HepG2 (cell line): ENCODE measurements at regions not wholly inside any gene's neighbourhood (a gene's known extent, or its start where the extent isn't known, plus 50 kb on each side); places are given as distances from the start of the nearest gene placed in this dataset.

Experiments used
- ATAC-seq: fragments of 200-7000 bp; cut with Tn5 transposase; 3 replicates; pipeline ENCODE4 v1.9.1; 2020; ENCODE audit warnings: mild to moderate bottlenecking, moderate library complexity
- BruUV-seq: library from RNA; stranded (reverse); fragments of 400-500 nt; replicated peaks from 2 replicates; lab custom pipeline; 2021; lab: Mats Ljungman, UMichigan
- CTCF ChIA-PET: fragments of 300-600 bp; formaldehyde crosslinking; extraction: SDS; loops from one replicate; lab custom pipeline; 2021; ENCODE audit warnings: low total read pairs, inconsistent platforms, low intra/inter-chr PET ratio; lab: Yijun Ruan, JAX
- POLR2A ChIA-PET: fragments of 350-600 bp; sonication (Branson Sonifier 250); formaldehyde crosslinking; loops from one replicate; lab custom pipeline; 2020; ENCODE audit warnings: antibody characterized with exemption, inconsistent platforms; lab: Yijun Ruan, JAX
- DNase-seq: peaks from one replicate; pipeline ENCODE4 v3.0.0-alpha.2; 2015; ENCODE audit warnings: low spot score
- FAIRE-seq: peaks from 3 replicates; lab custom pipeline; 2011; peaks lifted over from hg19 to GRCh38; lab: Jason Lieb, UNC
- H2AFZ ChIP-seq: one replicate; pipeline ENCODE4 v1.6.1; 2011; ENCODE audit warnings: low read length, inconsistent platforms
- H3K27ac ChIP-seq: fragments of 300-600 bp; 3 replicates; pipeline ENCODE4 v1.8.0; 2011; ENCODE audit warnings: mixed run types, mild to moderate bottlenecking, mixed read lengths, low read length, inconsistent platforms; ENCODE audit not compliant: insufficient read depth; ENCODE audit errors: extremely low read length
- H3K27me3 ChIP-seq, 2 experiments: fragments of 200-600 bp in 1 of 2; 2 replicates in 1 of 2; 3 replicates in 1 of 2; pipeline versions ENCODE4 v1.6.0 to v1.8.0; 2011; ENCODE audit warnings: low read length in 2 of 2, mild to moderate bottlenecking in 2 of 2, moderate library complexity in 2 of 2, inconsistent platforms in 1 of 2; ENCODE audit not compliant: insufficient read depth in 2 of 2, control insufficient read depth in 1 of 2
- H3K36me3 ChIP-seq, 2 experiments: fragments of 200-600 bp in 1 of 2; replicated peaks in 1 of 2; 2 replicates in 1 of 2; 3 replicates in 1 of 2; pipeline versions ENCODE4 v1.5.1 to v1.8.0; 2011; ENCODE audit warnings: low read length in 2 of 2, inconsistent platforms in 1 of 2; ENCODE audit not compliant: insufficient read depth in 2 of 2, control insufficient read depth in 1 of 2
- H3K4me1 ChIP-seq: 2 replicates; pipeline ENCODE4 v1.5.1; 2012; ENCODE audit warnings: low read length, inconsistent platforms; ENCODE audit not compliant: insufficient read depth
- H3K4me2 ChIP-seq: 2 replicates; pipeline ENCODE4 v1.6.0; 2011; ENCODE audit warnings: low read depth, low read length, inconsistent platforms
- H3K4me3 ChIP-seq, 3 experiments: fragments of 200-600 bp in 1 of 3; sonication (generic), shearing (Covaris generic) in 1 of 3; replicated peaks in 1 of 3; 2 replicates each; pipeline ENCODE4 v1.5.1; 2011 to 2016; ENCODE audit warnings: low read length in 3 of 3, inconsistent platforms in 2 of 3, low read depth in 2 of 3, mild to moderate bottlenecking in 2 of 3, control low read depth in 1 of 3, mixed read lengths in 1 of 3; ENCODE audit not compliant: insufficient read depth in 1 of 3
- H3K79me2 ChIP-seq: one replicate; pipeline ENCODE4 v1.6.1; 2011; ENCODE audit warnings: low read length, inconsistent platforms; ENCODE audit not compliant: insufficient read depth
- H3K9ac ChIP-seq: 2 replicates; pipeline ENCODE4 v1.6.0; 2011; ENCODE audit warnings: mild to moderate bottlenecking, low read depth, low read length, inconsistent platforms; ENCODE audit not compliant: insufficient read depth
- H3K9me3 ChIP-seq: 2 replicates; pipeline ENCODE4 v1.5.1; 2012; ENCODE audit warnings: mild to moderate bottlenecking, low read length
- H4K20me1 ChIP-seq: 2 replicates; pipeline ENCODE4 v1.6.0; 2011; ENCODE audit warnings: inconsistent platforms, mild to moderate bottlenecking, low read length, moderate library complexity; ENCODE audit not compliant: insufficient read depth
- CEBPG ChIP-seq: IDR thresholded peaks from 2 replicates; pipeline ENCODE4 v1.6.1; 2016
- DDIT3 ChIP-seq: sonication (generic); formaldehyde crosslinking; IDR thresholded peaks from 2 replicates; pipeline ENCODE4 v1.4.0; 2020; ENCODE audit warnings: mild to moderate bottlenecking, missing genetic modification reagents
- MAX ChIP-seq: IDR thresholded peaks from 2 replicates; pipeline ENCODE4 v1.6.1; 2012; ENCODE audit warnings: inconsistent platforms
- NCOA2 ChIP-seq: sonication (generic); formaldehyde crosslinking; IDR thresholded peaks from 2 replicates; pipeline ENCODE4 v1.8.0; 2022; ENCODE audit warnings: inconsistent platforms
- NR1H2 ChIP-seq: sonication (generic); formaldehyde crosslinking; IDR thresholded peaks from 2 replicates; pipeline ENCODE4 v1.8.1; 2022; ENCODE audit warnings: low read depth, missing genetic modification reagents, borderline replicate concordance
- REXO4 ChIP-seq: sonication (generic); formaldehyde crosslinking; IDR thresholded peaks from 2 replicates; pipeline ENCODE4 v1.8.0; 2022; ENCODE audit warnings: missing genetic modification reagents, mild to moderate bottlenecking, borderline replicate concordance
- ZNF670 ChIP-seq: sonication (generic); formaldehyde crosslinking; IDR thresholded peaks from 2 replicates; pipeline ENCODE4 v1.8.0; 2022; ENCODE audit warnings: mild to moderate bottlenecking, missing genetic modification reagents, borderline replicate concordance
- WGBS: methylation state at CpG from one replicate; pipeline ENCODE4 v1.1.6; 2017; ENCODE audit warnings: low lambda C conversion rate; 5-methylcytosine and 5-hydroxymethylcytosine counted together
- in situ Hi-C: cut with HindIII; loops from 2 replicates; pipeline ENCODE4 v1.10.0; 2017; ENCODE audit warnings: low pct_unique_long_range_greater_than_20kb; ENCODE audit not compliant: extremely low pct_ligation_motif_present
- intact Hi-C: fragments of 100-400 bp; cut with micrococcal nuclease; formaldehyde crosslinking; loops from one replicate; pipeline ENCODE4 v1.10.0; 2022; ENCODE audit not compliant: unreplicated experiment

GRCh38 chr2:238703436-238703835, 144.4 kb upstream of the TWIST2 start:
- Histone ChIP-seq H3K4me3 (no peak overlapping the region), H3K27me3 (peaks cover 0 to 50% of the 10 kb centered on the region in 2 experiments; a peak in 4 of 5 replicates), H3K9ac (no peak overlapping the region), H3K27ac (no peak overlapping the region), H2AFZ (no peak overlapping the region), H3K36me3 (no peaks in the 10 kb centered on the region), H4K20me1 (no peaks in the 10 kb centered on the region), H3K79me2 (no peaks in the 10 kb centered on the region), H3K4me2 (no peak overlapping the region), H3K4me1 (no peaks in the 10 kb centered on the region), H3K9me3 (no peaks in the 10 kb centered on the region)
- FAIRE-seq: no peak
- TF ChIP-seq ZNF670 (CRISPR knock-in tag): no peak
- no peak for ATAC-seq
- ChIA-PET CTCF (no interaction called here), POLR2A (no interaction called here)
- DNase-seq: no peak
- intact Hi-C loops: no loop called here
- 44% methylated on average over 9 of the region's 9 CpGs for WGBS
- in situ Hi-C loops: no loop called here
- no TSS peak for BruUV-seq

- POLR2A ChIA-PET: no interaction called here
- no peaks in the 10 kb centered on the region for H3K79me2 ChIP-seq
Observed at GRCh38 chr2:238704471-238705225, 143.2 kb upstream of the TWIST2 start.

More at GRCh38 chr2:238704471-238705225, 143.2 kb upstream of the TWIST2 start:
- Histone ChIP-seq H3K27me3 (peaks cover 0 to 44% of the 10 kb centered on the region in 2 experiments; a peak in 4 of 5 replicates), H3K9me3 (no peaks in the 10 kb centered on the region), H3K4me3 (no peak overlapping the region), H4K20me1 (no peaks in the 10 kb centered on the region), H3K36me3 (no peaks in the 10 kb centered on the region), H3K27ac (no peak overlapping the region), H3K9ac (no peak overlapping the region), H3K4me2 (no peak overlapping the region), H3K4me1 (no peaks in the 10 kb centered on the region), H2AFZ (no peak overlapping the region)
- in situ Hi-C loops (no loop called here), intact Hi-C loops (no loop called here)
- no TSS peak for BruUV-seq
- CTCF ChIA-PET: no interaction called here
- no peak for ATAC-seq
- no peak for TF ChIP-seq NR1H2 (CRISPR knock-in tag)
- no peak for TF ChIP-seq DDIT3 (CRISPR knock-in tag)
- no peak for TF ChIP-seq CEBPG (CRISPR knock-in tag)
- TF ChIP-seq REXO4: no peak
- no peak for TF ChIP-seq MAX
- TF ChIP-seq NCOA2 (CRISPR knock-in tag): no peak
- DNase-seq: no peak
- no peak for FAIRE-seq
- WGBS: 6% methylated on average over 11 of the region's 11 CpGs
